IPS-15b (cell line): ENCODE measurements at regions not wholly inside any gene's neighbourhood (a gene's known extent, or its start where the extent isn't known, plus 50 kb on each side); places are given as distances from the start of the nearest gene placed in this dataset.

Experiments
- H3K27me3 ChIP-seq: one replicate; pipeline ENCODE4 v1.6.1; 2013; ENCODE audit warnings: low read length; ENCODE audit not compliant: control insufficient read depth, insufficient read depth
- H3K36me3 ChIP-seq: one replicate; pipeline ENCODE4 v1.6.1; 2013; ENCODE audit warnings: low read length; ENCODE audit not compliant: control insufficient read depth, insufficient read depth
- H3K4me1 ChIP-seq: one replicate; pipeline ENCODE4 v1.6.1; 2013; ENCODE audit warnings: mild to moderate bottlenecking, low read length; ENCODE audit not compliant: control insufficient read depth, insufficient read depth
- H3K4me3 ChIP-seq: one replicate; pipeline ENCODE4 v1.5.1; 2013; ENCODE audit warnings: low read depth, low read length
- H3K9ac ChIP-seq: one replicate; pipeline ENCODE4 v1.6.1; 2013; ENCODE audit warnings: low read depth, mild to moderate bottlenecking, low read length
- H3K9me3 ChIP-seq: one replicate; pipeline ENCODE4 v1.6.1; 2013; ENCODE audit warnings: mild to moderate bottlenecking, low read length; ENCODE audit not compliant: control insufficient read depth, insufficient read depth

DNA sequence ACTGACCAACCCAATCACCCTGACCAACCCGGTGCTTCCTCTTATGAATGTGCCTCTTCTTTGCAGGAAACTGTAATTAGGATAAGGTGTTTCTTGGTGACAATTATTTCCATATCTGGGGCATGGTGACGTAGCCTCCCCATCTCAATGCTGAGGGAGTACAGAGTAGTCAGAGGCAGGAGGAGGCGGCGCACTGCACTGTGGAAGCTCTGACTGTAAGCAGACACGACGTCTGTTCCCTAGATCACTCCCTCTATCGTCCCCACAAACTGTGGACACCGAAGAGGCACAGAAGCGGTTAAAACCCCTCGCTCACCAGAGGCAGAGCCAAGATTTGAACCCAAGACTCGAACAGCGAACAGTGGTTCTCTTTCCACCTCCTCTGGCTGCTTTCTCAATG is 231.0 kb upstream of the IGF1R start:
- Histone ChIP-seq H3K27me3 (peaks cover 21% of the 10 kb centered on the region), H3K4me1 (no peaks in the 10 kb centered on the region), H3K9me3 (no peaks in the 10 kb centered on the region), H3K9ac (no peak overlapping the region), H3K4me3 (no peak overlapping the region), H3K36me3 (no peaks in the 10 kb centered on the region)

DNA sequence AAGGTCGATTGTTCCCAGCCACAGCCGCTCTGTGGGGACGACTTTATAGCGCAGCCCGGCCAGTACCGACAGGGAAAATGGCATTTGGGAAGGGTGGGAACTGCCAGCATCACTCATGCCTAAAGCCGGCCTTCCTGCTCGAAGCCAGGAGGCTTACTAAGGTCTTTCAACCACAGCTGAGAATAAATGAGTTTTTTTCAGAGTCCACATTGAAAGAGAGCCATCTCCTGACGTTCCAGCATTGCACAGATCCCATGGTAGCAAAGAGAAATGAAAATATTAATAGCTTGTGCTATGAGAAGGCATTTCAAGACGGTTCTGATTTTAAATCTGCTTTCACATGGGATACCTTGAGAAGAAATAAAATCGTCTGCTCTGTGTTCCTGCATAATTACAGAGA is 230.2 kb upstream of the IGF1R start:
- no peak overlapping the region for H3K4me3 ChIP-seq
- H3K36me3 ChIP-seq, result no peaks in the 10 kb centered on the region
- H3K9me3 ChIP-seq, result no peaks in the 10 kb centered on the region
- no peaks in the 10 kb centered on the region for H3K4me1 ChIP-seq
- peaks cover 29% of the 10 kb centered on the region for H3K27me3 ChIP-seq
- H3K9ac ChIP-seq, result no peak overlapping the region

DNA sequence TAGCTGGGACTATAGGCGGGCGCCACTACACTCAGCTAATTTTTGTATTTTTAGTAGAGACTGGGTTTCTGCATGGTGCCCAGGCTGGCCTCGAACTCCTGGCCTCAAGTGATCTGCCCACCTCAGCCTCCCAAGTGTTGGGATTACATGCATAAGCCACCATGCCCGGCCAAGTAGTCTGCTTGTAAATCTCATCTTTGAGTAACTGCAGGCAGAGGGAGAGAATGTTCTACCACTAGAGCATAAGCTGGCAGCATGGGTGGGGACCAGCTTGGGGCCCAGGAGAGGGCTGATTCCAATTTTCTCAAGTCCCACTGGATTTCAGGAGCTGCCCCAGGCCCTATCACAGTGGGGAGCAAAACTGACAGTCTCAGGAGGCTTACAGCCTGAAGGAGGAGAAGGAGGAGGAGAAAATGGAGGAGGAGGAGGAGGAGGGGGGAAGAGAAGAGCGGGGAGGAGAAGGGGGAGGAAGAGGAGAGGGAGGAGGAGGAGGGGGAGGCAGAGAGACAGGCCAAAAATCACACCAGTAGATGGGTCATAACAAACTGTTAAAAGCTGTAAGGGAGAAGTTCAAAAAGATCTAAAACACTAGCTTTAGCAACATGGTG is 229.1 kb upstream of the IGF1R start:
- Histone ChIP-seq H3K4me1 (no peaks in the 10 kb centered on the region), H3K4me3 (no peak overlapping the region), H3K36me3 (no peaks in the 10 kb centered on the region), H3K9ac (no peak overlapping the region), H3K9me3 (no peaks in the 10 kb centered on the region), H3K27me3 (peaks cover 31% of the 10 kb centered on the region)

DNA sequence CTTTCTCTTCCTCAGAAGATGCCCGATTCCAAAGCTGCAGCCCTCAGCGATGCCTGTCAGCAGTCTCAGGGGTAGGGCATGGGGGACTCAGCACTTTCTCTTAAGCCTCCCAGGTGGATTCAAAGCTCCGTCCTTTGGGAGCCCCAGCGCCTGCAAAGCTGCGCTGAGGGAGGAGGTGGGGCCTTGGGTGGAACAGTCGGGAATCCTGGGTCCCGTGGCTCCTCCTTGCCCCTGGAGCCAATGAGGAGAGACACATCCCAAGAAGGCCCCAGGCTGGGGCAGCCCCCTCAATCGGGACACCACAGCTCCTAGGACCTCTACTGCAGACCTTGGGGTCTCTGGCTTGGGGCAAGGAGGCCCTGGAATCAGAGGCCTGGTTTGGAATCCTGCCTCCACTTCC is 227.5 kb upstream of the IGF1R start:
- Histone ChIP-seq H3K4me1 (no peaks in the 10 kb centered on the region), H3K9me3 (no peaks in the 10 kb centered on the region), H3K4me3 (peak overlapping the region; percentile 32), H3K36me3 (no peaks in the 10 kb centered on the region), H3K27me3 (peaks cover 35% of the 10 kb centered on the region), H3K9ac (peak overlapping the region; percentile 60)

DNA sequence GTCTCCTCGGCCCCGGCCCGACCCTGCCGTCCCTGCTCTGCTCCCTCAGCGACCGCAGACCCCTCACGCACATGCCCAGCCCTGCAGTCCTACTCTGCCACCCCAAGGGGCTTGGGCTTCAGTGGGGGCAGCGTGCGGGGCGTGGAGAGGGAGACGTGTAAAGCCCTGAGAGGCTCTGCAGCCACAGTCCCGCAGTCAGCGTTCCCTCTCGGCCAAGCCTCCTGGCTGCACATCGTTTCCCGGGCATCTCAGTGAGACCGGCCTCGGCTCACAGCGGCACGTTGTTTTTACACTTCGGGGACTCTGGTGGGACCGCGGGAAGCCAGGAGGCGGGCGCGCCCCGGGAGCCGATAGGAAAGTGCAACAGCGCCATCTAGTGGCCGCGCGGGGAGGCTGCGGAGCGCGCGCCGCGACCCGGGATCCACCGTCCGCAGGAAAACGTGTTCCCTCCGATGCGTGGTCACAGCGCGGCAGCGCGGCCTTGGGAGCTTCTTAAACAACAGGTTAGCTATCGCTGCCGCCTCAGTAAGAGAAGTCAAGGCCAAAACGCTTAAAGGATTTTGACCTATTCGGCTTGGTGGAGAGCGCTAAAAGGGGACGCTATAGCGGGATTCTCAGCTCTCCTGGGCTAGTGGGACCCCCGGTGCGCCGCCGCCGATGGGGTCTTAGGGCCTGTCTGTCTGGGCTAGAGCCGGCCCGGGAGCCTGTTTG is 226.8 kb upstream of the IGF1R start:
- no peaks in the 10 kb centered on the region for H3K9me3 ChIP-seq
- peak overlapping the region; percentile 60 for H3K9ac ChIP-seq
- H3K4me1 ChIP-seq, result no peaks in the 10 kb centered on the region
- peaks cover 37% of the 10 kb centered on the region for H3K27me3 ChIP-seq
- peak overlapping the region; percentile 64 for H3K4me3 ChIP-seq
- H3K36me3 ChIP-seq, result no peaks in the 10 kb centered on the region

DNA sequence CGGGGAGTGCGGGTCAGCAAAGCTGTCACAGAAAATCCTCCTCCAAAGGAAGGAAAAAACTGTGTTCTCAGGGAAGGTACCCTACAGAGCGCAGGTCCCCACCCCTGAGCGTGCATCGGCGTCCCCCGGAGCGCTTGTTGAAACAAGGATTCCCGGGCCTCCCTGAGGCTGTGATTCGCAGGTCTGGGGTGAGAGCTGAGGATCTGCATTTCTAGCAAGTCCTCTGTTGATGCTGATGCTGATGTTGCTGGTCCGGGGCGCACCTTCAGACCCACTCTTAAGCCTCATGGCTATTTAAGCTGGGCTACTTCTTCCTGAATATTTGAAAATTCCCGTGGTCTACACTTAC is 226.2 kb upstream of the IGF1R start:
- H3K9ac ChIP-seq, result no peak overlapping the region
- H3K4me1 ChIP-seq, result no peaks in the 10 kb centered on the region
- no peaks in the 10 kb centered on the region for H3K9me3 ChIP-seq
- H3K4me3 ChIP-seq, result peak overlapping the region; percentile 64
- H3K27me3 ChIP-seq, result peaks cover 40% of the 10 kb centered on the region
- H3K36me3 ChIP-seq, result no peaks in the 10 kb centered on the region

DNA sequence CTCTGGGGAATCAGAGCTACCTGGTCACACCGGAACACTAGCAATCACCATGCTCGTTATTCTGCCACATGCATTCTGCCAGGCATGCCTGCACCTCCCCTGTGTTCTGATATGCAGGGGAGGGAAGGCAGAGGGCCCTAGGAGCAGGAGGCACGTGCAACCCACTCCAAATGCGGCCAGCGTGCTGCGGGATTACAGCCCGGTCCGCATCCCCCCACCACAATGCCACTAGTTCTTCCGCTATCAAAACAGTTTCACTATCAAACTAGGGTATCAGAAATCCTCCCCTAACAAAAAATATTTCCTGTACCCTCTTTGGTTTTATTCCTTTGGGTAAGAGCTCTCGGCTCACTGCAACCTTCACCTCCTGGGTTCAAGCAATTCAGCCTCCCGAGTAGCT is 223.2 kb upstream of the IGF1R start:
- Histone ChIP-seq H3K27me3 (peaks cover 61% of the 10 kb centered on the region), H3K4me3 (no peak overlapping the region)

DNA sequence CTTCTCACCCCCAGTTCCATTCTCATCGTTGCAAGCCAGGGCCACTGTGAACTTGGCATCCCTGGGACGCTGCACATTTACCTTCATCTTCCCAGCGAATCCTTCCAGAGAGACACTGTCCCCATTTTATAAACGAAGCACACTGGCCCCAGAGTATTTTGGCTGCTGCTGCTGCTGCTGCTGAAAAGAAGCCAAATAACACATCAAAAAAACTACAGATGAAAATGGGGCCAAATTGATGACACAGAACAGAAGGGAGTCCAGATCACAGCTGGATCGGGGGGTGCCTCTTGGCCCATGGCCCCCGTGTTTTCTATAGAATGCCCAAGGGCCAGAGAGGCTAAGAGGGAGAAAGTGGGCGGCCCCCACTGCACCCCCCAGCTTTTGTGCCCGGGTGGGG is 221.0 kb upstream of the IGF1R start:
- peaks cover 42% of the 10 kb centered on the region for H3K27me3 ChIP-seq
- no peak overlapping the region for H3K4me3 ChIP-seq
- no peaks in the 10 kb centered on the region for H3K36me3 ChIP-seq
- no peaks in the 10 kb centered on the region for H3K4me1 ChIP-seq
- H3K9ac ChIP-seq, result no peak overlapping the region
- H3K9me3 ChIP-seq, result peaks cover 4% of the 10 kb centered on the region

More for the DNA sequence above, 223.2 kb upstream of the IGF1R start:
- Histone ChIP-seq H3K9ac (no peak overlapping the region), H3K4me1 (no peaks in the 10 kb centered on the region), H3K36me3 (no peaks in the 10 kb centered on the region), H3K9me3 (peaks cover 4% of the 10 kb centered on the region)

DNA sequence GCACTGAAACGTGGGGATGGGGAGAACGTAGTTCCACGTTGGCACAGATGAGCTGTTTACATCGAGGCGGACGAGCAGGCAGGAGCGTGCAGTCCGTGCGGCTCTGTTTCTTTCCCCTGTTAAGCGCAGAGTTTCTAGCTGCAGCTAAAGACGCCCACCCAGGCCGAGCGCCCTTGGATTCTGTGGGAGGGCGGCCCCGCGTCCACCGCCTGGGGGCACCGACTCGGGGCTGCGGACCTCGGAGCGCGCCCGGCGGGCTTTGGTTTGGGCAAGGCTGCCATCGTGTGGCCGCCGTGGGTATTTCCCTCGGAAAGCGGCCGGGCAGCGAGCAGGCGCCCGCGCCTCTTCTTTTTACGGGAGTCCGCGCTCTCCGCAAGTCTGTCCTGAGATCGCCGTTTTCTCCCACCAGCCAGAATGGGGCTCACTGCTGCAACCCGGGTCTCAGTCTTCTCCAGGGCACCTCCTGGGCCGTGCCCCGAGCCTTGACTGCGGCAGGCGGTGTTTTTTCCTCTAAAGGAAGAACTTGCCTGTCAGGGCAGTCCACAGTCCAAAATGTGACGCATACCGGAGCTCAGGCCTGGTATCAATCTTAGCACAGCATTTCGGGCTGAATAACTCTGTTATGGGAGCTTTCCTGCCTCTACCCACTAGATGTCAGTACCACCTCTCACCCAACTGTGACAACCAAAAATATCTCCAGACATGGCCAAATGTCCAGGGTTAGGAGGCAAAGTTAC is 219.9 kb upstream of the IGF1R start:
- Histone ChIP-seq H3K4me1 (no peaks in the 10 kb centered on the region), H3K9me3 (peaks cover 4% of the 10 kb centered on the region), H3K36me3 (no peaks in the 10 kb centered on the region), H3K27me3 (peaks cover 32% of the 10 kb centered on the region), H3K9ac (no peak overlapping the region), H3K4me3 (peak overlapping the region; percentile 62)

DNA sequence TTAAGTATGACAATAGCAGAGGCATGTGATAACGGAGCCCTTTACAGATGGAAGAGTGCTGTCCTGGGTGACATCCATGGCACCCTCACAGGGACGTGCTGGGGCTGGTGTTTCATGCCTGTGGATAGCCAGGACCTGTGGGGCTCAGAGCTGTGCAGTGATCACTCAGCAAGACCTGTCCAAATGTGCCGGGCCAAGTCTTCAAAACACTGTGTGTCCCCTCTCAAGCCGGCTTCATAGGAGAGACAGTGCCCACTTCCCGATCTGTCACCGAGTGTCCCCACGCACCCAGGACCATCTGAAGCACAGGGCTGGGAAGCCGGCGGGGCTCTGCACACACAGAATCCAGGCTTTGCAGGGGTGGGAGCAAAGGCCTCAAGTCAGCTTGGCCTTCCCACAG is 217.2 kb upstream of the IGF1R start:
- no peaks in the 10 kb centered on the region for H3K4me1 ChIP-seq
- H3K4me3 ChIP-seq, result no peak overlapping the region
- H3K9ac ChIP-seq, result no peak overlapping the region
- no peaks in the 10 kb centered on the region for H3K36me3 ChIP-seq
- H3K9me3 ChIP-seq, result peaks cover 4% of the 10 kb centered on the region
- H3K27me3 ChIP-seq, result peaks cover 27% of the 10 kb centered on the region

DNA sequence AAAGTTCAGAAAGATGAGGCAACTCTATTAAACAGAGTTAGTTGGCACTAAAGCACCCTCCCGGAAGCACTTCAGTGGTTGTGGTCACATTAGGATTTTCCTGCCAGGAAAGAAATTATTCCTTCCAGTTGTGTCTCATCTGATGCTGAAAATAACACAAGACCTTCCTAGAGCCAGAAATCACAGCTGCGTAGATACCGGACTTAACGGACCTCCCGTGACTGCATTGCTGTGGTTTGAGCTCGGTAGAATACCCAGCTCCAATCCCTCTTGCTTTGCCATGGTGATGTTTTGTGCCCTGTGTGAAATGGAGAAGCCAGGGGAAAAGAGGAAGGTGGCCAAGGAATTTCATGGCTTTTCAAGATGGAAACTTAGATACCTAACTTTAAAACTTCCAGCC is 215.0 kb upstream of the IGF1R start:
- H3K9ac ChIP-seq, result no peak overlapping the region
- H3K36me3 ChIP-seq, result no peaks in the 10 kb centered on the region
- no peak overlapping the region for H3K4me3 ChIP-seq
- peaks cover 4% of the 10 kb centered on the region for H3K9me3 ChIP-seq
- no peaks in the 10 kb centered on the region for H3K4me1 ChIP-seq
- peaks cover 12% of the 10 kb centered on the region for H3K27me3 ChIP-seq

DNA sequence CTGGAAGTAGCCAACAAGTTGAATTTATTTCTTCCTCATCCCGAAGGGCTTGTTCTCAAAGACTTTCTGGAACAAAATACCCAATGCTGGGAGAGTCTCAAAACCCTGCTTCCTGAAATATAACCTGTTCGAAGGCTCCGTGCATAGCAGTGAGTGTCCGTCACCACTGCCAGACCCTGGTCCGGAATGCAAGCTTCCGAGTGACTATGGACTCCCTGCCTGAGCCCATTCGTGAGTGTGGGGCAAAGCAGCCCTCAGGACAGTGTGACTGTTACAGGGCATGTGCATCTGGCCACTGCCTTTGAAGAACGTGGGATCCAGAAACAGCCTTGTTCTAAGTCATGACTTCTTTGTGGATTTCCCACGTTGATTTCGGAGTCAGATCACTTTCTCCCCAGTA is 214.5 kb upstream of the IGF1R start:
- no peak overlapping the region for H3K9ac ChIP-seq
- H3K27me3 ChIP-seq, result peaks cover 10% of the 10 kb centered on the region
- no peaks in the 10 kb centered on the region for H3K4me1 ChIP-seq
- H3K9me3 ChIP-seq, result peaks cover 2% of the 10 kb centered on the region
- no peak overlapping the region for H3K4me3 ChIP-seq
- no peaks in the 10 kb centered on the region for H3K36me3 ChIP-seq
